Chondrocyte (in vitro differentiated cells): ENCODE measurements at regions not wholly inside any gene's neighbourhood (a gene's known extent, or its start where the extent isn't known, plus 50 kb on each side); places are given as distances from the start of the nearest gene placed in this dataset.

Source experiments
- DNase-seq: peaks from one replicate; pipeline ENCODE4 v3.0.0; 2021; ENCODE audit warnings: mixed read lengths, low spot score
- H3K27ac Mint-ChIP-seq: one replicate; pipeline ENCODE4 v1.8.0; 2021; ENCODE audit warnings: mild to moderate bottlenecking, moderate library complexity, mixed read lengths; ENCODE audit not compliant: unreplicated experiment
- H3K27me3 Mint-ChIP-seq: 2 replicates; pipeline ENCODE4 v1.8.0; 2021; ENCODE audit warnings: low read depth, mixed read lengths
- H3K36me3 Mint-ChIP-seq: 2 replicates; pipeline ENCODE4 v1.8.0; 2021; ENCODE audit warnings: low read depth, mixed read lengths
- H3K4me1 Mint-ChIP-seq: 2 replicates; pipeline ENCODE4 v1.8.0; 2021; ENCODE audit warnings: low read depth, mild to moderate bottlenecking, mixed read lengths
- H3K4me3 Mint-ChIP-seq: one replicate; pipeline ENCODE4 v1.8.0; 2021; ENCODE audit warnings: mild to moderate bottlenecking, moderate library complexity, mixed read lengths; ENCODE audit not compliant: unreplicated experiment
- H3K9me3 Mint-ChIP-seq: 2 replicates; pipeline ENCODE4 v1.8.0; 2021; ENCODE audit warnings: low read depth, mixed read lengths
- TF ChIP-seq, protein P1 (sequence below): fragments of 200-600 bp; sonication (generic); IDR thresholded peaks from 2 replicates; pipeline ENCODE4 v1.5.0; 2021; ENCODE audit warnings: antibody characterized with exemption, mild to moderate bottlenecking, moderate library complexity

DNA sequence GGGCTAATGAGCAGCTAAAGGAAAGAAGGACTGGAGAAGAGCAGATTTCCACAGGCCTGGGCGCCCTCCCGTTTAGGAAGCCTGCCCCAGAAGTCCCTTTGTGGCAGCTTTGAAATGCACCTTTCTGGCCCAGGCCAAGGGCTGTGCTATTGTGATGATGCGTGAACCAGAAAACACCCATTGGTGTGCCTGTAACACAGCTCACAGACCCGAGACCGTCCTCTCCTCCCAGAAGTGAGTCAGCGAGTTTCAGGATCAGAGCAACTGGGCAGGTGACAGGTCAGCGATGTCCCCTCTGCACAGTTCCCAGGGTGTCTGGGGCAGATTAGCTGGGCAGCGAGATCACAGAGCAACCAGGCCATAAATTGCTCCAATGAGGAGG lies 71.9 kb upstream of the SULF2 start:
- Mint-ChIP-seq H3K36me3 (peaks cover 2% of the 10 kb centered on the region), H3K27ac (no peak overlapping the region), H3K9me3 (peaks cover 14% of the 10 kb centered on the region), H3K27me3 (peaks cover 8% of the 10 kb centered on the region), H3K4me3 (no peak overlapping the region), H3K4me1 (peaks cover 3% of the 10 kb centered on the region)
- TF ChIP-seq, protein P1, sequence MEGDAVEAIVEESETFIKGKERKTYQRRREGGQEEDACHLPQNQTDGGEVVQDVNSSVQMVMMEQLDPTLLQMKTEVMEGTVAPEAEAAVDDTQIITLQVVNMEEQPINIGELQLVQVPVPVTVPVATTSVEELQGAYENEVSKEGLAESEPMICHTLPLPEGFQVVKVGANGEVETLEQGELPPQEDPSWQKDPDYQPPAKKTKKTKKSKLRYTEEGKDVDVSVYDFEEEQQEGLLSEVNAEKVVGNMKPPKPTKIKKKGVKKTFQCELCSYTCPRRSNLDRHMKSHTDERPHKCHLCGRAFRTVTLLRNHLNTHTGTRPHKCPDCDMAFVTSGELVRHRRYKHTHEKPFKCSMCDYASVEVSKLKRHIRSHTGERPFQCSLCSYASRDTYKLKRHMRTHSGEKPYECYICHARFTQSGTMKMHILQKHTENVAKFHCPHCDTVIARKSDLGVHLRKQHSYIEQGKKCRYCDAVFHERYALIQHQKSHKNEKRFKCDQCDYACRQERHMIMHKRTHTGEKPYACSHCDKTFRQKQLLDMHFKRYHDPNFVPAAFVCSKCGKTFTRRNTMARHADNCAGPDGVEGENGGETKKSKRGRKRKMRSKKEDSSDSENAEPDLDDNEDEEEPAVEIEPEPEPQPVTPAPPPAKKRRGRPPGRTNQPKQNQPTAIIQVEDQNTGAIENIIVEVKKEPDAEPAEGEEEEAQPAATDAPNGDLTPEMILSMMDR, result no peak
- DNase-seq, result no peak

DNA sequence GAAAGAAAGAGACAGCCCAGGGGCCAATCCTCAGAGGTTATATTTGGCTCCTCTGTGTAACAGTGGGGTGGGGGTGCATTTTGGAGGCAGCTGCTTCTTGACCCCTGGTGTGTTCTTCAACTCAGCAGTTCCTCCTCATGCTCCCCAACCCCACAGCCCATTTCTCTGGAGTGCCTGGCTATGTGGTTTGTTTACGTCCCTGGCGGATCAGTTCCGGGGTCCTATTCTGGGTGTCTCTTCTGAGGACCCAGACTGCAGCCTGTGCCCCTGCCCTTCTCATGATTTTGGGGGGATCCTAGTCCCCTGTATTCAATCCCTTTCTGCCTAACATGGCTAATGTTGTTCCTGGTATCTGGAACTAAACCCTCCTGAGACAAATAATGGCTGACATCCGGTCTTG lies 70.5 kb upstream of the SULF2 start:
- peaks cover 11% of the 10 kb centered on the region for H3K27me3 Mint-ChIP-seq
- H3K36me3 Mint-ChIP-seq, result peaks cover 2% of the 10 kb centered on the region
- peaks cover 3% of the 10 kb centered on the region for H3K4me1 Mint-ChIP-seq
- H3K9me3 Mint-ChIP-seq, result peaks cover 14% of the 10 kb centered on the region
- no peak overlapping the region for H3K4me3 Mint-ChIP-seq
- no peak overlapping the region for H3K27ac Mint-ChIP-seq
- no peak for DNase-seq
- TF ChIP-seq, protein P1, result no peak

DNA sequence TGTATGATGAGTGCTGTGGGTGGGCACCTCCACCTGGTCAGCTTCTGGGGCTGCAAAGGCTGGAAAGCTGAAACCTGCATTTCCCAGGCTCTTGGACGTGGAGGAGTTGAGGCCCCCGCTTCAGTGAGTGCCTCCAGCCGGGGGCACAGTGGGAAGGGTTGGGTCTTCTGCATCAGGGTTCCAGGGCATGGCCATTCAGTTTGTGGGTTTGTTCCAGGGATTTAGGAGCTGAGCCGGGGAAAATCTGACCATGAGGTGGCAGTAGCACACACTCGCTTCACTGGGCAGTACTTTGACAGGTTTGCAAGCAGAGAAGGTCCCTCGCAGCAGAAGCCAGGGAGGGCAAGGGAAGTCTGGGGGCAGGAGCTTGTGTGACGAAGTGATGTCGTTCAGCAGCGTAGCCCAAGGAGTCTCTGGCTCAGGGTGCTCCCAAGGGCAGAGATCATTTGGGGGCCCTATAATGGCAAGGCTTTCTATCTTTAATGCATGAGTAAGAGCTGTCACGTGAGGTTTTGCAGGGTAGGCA lies 69.5 kb upstream of the SULF2 start:
- Mint-ChIP-seq H3K27ac (no peak overlapping the region), H3K4me1 (peaks cover 3% of the 10 kb centered on the region), H3K4me3 (no peak overlapping the region), H3K36me3 (peaks cover 2% of the 10 kb centered on the region), H3K27me3 (peaks cover 15% of the 10 kb centered on the region), H3K9me3 (peaks cover 14% of the 10 kb centered on the region)
- DNase-seq, result no peak
- TF ChIP-seq, protein P1, result peak; percentile 66

DNA sequence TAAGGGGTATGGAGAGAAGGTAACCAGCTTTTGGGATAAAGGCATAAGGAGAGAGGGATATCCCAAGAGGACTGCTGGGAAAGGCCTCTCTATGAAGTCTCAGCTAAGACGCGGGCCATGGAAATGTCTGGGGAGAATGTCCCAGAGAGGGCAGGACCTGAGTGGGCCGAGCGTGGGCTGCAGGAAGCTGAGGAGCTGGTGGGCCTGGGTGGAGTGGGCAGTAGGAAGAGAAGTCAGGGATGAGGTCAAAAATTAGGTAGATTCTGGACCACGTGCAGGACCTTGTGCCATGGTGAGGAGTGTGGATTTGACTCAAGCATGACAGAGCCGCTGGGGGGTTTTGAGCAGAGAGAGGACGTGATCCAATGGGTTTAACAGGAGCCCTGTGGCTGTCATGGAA lies 66.5 kb upstream of the SULF2 start:
- Mint-ChIP-seq H3K27ac (no peak overlapping the region), H3K4me1 (no peaks in the 10 kb centered on the region), H3K9me3 (peaks cover 14% of the 10 kb centered on the region), H3K4me3 (no peak overlapping the region), H3K27me3 (peaks cover 25% of the 10 kb centered on the region), H3K36me3 (no peaks in the 10 kb centered on the region)
- no peak for DNase-seq
- TF ChIP-seq, protein P1, result no peak

DNA sequence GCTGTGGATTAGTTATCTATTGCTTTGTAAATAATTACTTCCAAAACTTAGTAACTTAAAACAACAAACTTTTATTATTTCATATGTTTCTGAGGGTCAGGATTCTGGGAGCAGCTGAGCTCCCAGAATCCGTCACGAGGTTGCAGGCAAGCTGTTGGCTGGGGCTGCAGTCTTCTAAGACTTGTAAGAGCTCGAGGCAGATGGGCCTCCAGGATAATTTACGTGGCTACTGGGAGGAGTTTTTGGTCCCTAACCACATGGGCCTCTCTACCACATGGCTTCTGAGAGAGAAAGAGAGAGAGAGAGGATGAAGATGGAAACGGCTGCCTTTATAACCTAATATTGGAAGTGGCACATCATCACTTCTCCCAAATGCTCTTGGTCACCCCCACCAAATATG lies 64.9 kb upstream of the SULF2 start:
- peaks cover 5% of the 10 kb centered on the region for H3K9me3 Mint-ChIP-seq
- DNase-seq, result no peak
- no peak overlapping the region for H3K4me3 Mint-ChIP-seq
- no peaks in the 10 kb centered on the region for H3K4me1 Mint-ChIP-seq
- TF ChIP-seq, protein P1, result no peak
- H3K27ac Mint-ChIP-seq, result no peak overlapping the region
- H3K36me3 Mint-ChIP-seq, result no peaks in the 10 kb centered on the region
- peaks cover 38% of the 10 kb centered on the region for H3K27me3 Mint-ChIP-seq
